ENCODE measurements at regions not wholly inside any gene's neighbourhood (a gene's known extent, or its start where the extent isn't known, plus 50 kb on each side); places are given as distances from the start of the nearest gene placed in this dataset.

DNA sequence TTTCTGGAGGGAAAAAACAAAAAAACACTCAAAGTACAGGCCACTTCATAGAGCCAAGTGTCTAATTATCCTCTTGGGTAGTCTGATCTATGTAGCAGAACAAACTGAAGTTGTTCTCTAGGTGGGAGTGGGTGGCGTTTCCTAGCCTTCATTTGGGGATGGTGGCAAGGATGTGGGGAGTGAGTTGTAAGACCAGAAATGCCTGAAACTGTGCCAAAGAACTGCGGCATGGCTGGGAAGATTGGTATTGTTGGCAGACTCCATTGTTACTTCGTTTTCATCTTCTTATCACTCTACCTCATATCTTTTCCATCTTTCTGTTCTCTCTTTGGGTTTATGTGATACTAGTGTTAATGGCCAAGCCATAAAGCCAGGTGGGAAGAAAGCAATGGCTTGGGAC is 177.3 kb upstream of the DDHD1 start:
- TF ChIP-seq, protein P1, sequence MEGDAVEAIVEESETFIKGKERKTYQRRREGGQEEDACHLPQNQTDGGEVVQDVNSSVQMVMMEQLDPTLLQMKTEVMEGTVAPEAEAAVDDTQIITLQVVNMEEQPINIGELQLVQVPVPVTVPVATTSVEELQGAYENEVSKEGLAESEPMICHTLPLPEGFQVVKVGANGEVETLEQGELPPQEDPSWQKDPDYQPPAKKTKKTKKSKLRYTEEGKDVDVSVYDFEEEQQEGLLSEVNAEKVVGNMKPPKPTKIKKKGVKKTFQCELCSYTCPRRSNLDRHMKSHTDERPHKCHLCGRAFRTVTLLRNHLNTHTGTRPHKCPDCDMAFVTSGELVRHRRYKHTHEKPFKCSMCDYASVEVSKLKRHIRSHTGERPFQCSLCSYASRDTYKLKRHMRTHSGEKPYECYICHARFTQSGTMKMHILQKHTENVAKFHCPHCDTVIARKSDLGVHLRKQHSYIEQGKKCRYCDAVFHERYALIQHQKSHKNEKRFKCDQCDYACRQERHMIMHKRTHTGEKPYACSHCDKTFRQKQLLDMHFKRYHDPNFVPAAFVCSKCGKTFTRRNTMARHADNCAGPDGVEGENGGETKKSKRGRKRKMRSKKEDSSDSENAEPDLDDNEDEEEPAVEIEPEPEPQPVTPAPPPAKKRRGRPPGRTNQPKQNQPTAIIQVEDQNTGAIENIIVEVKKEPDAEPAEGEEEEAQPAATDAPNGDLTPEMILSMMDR (IDR thresholded peaks at IDR 0.05): no peak
- TF ChIP-seq POLR2A (IDR thresholded peaks at IDR 0.05) (no peak), EP300 (IDR thresholded peaks at IDR 0.05) (no peak)
